ENCODE measurements at regions not wholly inside any gene's neighbourhood (a gene's known extent, or its start where the extent isn't known, plus 50 kb on each side); places are given as distances from the start of the nearest gene placed in this dataset.

GRCh38 chr20:59484228-59484627 lies 120.1 kb upstream of the PHACTR3 start:
- no peak for DNase-seq
- Histone ChIP-seq H4K91ac (ENCODE audit: insufficient read length, low read depth, low read length) (no peak overlapping the region), H2BK120ac (ENCODE audit: low read depth, low read length, poor library complexity, severe bottlenecking) (no peak overlapping the region), H3K14ac (ENCODE audit: insufficient read depth, low read length) (no peak overlapping the region), H3T11ph (ENCODE audit: low read length) (no peak overlapping the region), H3K4me2 (ENCODE audit: insufficient read depth, insufficient read length, low read length) (no peak overlapping the region), H4K20me1 (ENCODE audit: control insufficient read depth, insufficient read depth, insufficient read length) (no peaks in the 10 kb centered on the region), H4K5ac (ENCODE audit: insufficient read length, low read depth, low read length) (no peak overlapping the region), H2BK12ac (ENCODE audit: insufficient read length, low read depth, low read length) (no peak overlapping the region), H2BK5ac (ENCODE audit: insufficient read length, low read length) (no peak overlapping the region), H3K79me1 (ENCODE audit: insufficient read depth, low read depth, low read length, poor library complexity, severe bottlenecking) (no peaks in the 10 kb centered on the region), H3K9me3 (ENCODE audit: control insufficient read depth, low read depth, low read length) (no peaks in the 10 kb centered on the region), H2BK15ac (ENCODE audit: low read depth, low read length) (no peak overlapping the region), H3K4me1 (ENCODE audit: insufficient read depth, low read length) (no peaks in the 10 kb centered on the region), H3K27ac (ENCODE audit: insufficient read length, low read depth, low read length) (no peak overlapping the region), H3K4ac (ENCODE audit: low read depth, low read length) (no peak overlapping the region), H2AFZ (ENCODE audit: low read length) (no peak overlapping the region), H3K79me2 (ENCODE audit: insufficient read depth, low read length) (no peaks in the 10 kb centered on the region), H3K23ac (ENCODE audit: insufficient read length, low read depth, low read length) (no peak overlapping the region), H3K18ac (ENCODE audit: insufficient read length, low read depth, low read length) (no peak overlapping the region), H3K9ac (ENCODE audit: extremely low read depth, insufficient read length, low read length) (no peak overlapping the region), H3K27me3 (ENCODE audit: insufficient read depth, low read length) (no peaks in the 10 kb centered on the region), H3K56ac (ENCODE audit: insufficient read length, low read depth, low read length) (no peak overlapping the region), H3K23me2 (ENCODE audit: insufficient read length, low read depth, low read length, poor library complexity, severe bottlenecking) (no peaks in the 10 kb centered on the region), H4K8ac (replicated peaks; ENCODE audit: insufficient read length, low read depth, low read length) (no peak overlapping the region), H2AK5ac (ENCODE audit: insufficient read length, low read length) (no peak overlapping the region), H2BK20ac (ENCODE audit: low read depth, low read length, poor library complexity, severe bottlenecking) (no peak overlapping the region)
- H3K4me1 Mint-ChIP-seq, result peaks cover 2 to 4% of the 10 kb centered on the region in 2 experiments; a peak in 2 of 4 replicates
- H3K27me3 Mint-ChIP-seq (ENCODE audit: low read depth), result peaks cover 3% of the 10 kb centered on the region
- H3K4me3 Mint-ChIP-seq, result no peak overlapping the region
- no peaks in the 10 kb centered on the region for H3K36me3 Mint-ChIP-seq (ENCODE audit: insufficient read depth in 1 of 3, low read depth in 3 of 3)
- no peak overlapping the region for H3K27ac Mint-ChIP-seq
- H3K9me3 Mint-ChIP-seq, result no peaks in the 10 kb centered on the region
- TF ChIP-seq CTCF (conservative IDR thresholded peaks at IDR 0.05), result no peak
- no CpG with 5 or more reads among the region's 6 CpGs for WGBS (ENCODE audit: extremely low coverage, insufficient read length, low lambda C conversion rate)

Data from H9 (cell line).